ENCODE measurements at regions not wholly inside any gene's neighbourhood (a gene's known extent, or its start where the extent isn't known, plus 50 kb on each side); places are given as distances from the start of the nearest gene placed in this dataset.

DNA sequence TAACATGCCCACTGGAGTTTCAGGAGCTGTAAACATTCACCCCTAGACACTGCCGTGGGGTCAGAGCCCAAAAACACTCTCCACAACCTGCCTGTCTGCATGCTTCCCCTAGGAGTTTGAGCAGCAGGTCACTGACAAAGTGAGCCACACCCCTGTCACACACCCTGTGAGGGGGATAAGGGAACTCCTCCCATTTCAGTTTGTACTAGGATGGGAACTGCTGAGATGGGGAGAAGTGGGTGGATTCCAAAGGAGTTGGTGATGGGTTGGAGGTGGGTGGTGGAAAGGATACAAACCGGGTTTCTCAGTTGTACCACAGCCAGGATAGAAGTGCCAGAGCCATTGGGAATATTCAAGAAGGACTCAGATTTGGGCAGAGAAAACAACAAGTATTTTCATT is 140.2 kb downstream of the MIS18A start:
- DNase-seq = no peak
- intact Hi-C loops (cut with DNase I) = no loop called here
- no peak for ATAC-seq
- Histone ChIP-seq H3K36me3 (ENCODE audit: insufficient read depth in 1 of 2, low read depth in 1 of 2) (no peaks in the 10 kb centered on the region), H3K9me3 (peaks cover 4% of the 10 kb centered on the region), H3K4me1 (no peaks in the 10 kb centered on the region), H3K27me3 (ENCODE audit: insufficient read depth in 3 of 3, low read length in 2 of 3) (no peaks in the 10 kb centered on the region), H3K4me3 (no peak overlapping the region), H3K27ac (no peak overlapping the region)
- 62 to 66% (median 63%) methylated on average over 2 of the region's 2 CpGs for WGBS, 3 donors
- TF ChIP-seq, protein P1, sequence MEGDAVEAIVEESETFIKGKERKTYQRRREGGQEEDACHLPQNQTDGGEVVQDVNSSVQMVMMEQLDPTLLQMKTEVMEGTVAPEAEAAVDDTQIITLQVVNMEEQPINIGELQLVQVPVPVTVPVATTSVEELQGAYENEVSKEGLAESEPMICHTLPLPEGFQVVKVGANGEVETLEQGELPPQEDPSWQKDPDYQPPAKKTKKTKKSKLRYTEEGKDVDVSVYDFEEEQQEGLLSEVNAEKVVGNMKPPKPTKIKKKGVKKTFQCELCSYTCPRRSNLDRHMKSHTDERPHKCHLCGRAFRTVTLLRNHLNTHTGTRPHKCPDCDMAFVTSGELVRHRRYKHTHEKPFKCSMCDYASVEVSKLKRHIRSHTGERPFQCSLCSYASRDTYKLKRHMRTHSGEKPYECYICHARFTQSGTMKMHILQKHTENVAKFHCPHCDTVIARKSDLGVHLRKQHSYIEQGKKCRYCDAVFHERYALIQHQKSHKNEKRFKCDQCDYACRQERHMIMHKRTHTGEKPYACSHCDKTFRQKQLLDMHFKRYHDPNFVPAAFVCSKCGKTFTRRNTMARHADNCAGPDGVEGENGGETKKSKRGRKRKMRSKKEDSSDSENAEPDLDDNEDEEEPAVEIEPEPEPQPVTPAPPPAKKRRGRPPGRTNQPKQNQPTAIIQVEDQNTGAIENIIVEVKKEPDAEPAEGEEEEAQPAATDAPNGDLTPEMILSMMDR (IDR thresholded peaks at IDR 0.05) = no peak

DNA sequence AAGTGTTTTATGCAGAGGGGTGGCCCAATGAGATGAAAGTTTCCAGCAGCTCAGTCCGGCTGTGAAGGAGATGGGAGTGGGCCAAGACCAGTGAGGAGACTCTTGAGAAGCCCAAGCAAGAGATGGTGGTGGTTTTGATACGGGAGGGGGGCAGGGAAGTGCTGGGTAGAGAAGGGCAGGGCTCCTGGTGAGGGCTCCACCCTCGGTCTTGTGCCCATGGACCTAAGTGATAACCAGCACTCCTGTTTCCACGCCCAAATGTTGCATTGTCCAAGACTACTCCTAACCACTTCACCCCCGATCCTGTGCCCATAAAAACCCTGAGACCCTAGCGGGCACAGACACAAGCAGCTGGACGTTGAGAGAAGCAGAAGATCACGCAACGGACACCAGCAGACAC is 140.9 kb downstream of the MIS18A start:
- WGBS, 3 donors = 88 to 94% (median 89%) methylated on average over 9 of the region's 9 CpGs
- intact Hi-C loops (cut with DNase I) = no loop called here

DNA sequence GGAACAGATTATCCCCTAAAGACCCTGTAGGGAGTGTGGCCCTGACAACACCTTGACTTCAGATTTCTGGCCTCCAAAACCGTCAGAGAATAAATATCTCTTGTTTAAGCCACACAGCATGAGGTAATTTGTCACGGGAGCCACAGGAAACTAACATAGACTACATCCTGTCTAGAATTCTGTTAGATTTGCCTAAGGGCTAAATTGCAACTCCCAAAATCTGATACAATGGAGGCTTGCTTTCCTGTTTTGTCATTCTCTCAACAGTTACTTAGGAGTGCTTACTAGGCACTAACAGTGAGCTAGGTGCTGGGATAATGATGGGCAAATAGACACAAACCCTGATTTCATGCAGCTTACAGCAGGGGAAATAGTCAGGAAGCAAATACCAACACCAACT is 141.6 kb downstream of the MIS18A start:
- H3K36me3 ChIP-seq (ENCODE audit: insufficient read depth in 1 of 2, low read depth in 1 of 2) = no peaks in the 10 kb centered on the region
- H3K27ac ChIP-seq = no peak overlapping the region
- intact Hi-C loops (cut with DNase I) = no loop called here
- TF ChIP-seq, protein P1 (IDR thresholded peaks at IDR 0.05) = no peak
- ATAC-seq (no peak), DNase-seq (no peak)
- no peak overlapping the region for H3K4me3 ChIP-seq
- no peaks in the 10 kb centered on the region for H3K4me1 ChIP-seq
- 46 to 64% (median 55%) methylated on average over 2 of the region's 2 CpGs for WGBS, 3 donors
- peaks cover 4% of the 10 kb centered on the region for H3K9me3 ChIP-seq
- H3K27me3 ChIP-seq (ENCODE audit: insufficient read depth in 3 of 3, low read length in 2 of 3) = no peaks in the 10 kb centered on the region

More for the DNA sequence above, 140.9 kb downstream of the MIS18A start:
- Histone ChIP-seq H3K4me3 (no peak overlapping the region), H3K36me3 (ENCODE audit: insufficient read depth in 1 of 2, low read depth in 1 of 2) (no peaks in the 10 kb centered on the region), H3K9me3 (peaks cover 4% of the 10 kb centered on the region), H3K27ac (no peak overlapping the region), H3K27me3 (ENCODE audit: insufficient read depth in 3 of 3, low read length in 2 of 3) (no peaks in the 10 kb centered on the region), H3K4me1 (no peaks in the 10 kb centered on the region)
- DNase-seq (no peak), ATAC-seq (no peak)
- TF ChIP-seq, protein P1 (IDR thresholded peaks at IDR 0.05) = no peak

DNA sequence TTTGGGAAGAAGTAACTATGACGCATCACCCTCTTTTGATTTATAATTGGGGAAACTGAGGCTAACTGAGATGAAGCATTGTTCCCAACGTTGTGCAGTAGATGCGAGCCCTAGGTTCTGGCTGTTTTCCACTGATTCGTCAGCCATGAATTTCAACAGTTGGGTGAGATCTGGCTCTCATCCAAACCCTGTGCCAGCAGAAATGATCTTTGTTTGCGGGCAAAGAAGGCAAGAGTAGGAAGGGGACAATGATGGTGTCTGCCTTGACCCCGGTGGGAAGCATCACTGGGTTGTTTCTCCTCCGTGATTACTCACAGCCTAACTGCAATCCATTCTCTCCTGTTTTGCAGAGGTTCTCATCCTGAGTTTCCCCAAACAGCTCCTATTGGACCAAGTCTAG is 142.3 kb downstream of the MIS18A start:
- intact Hi-C loops (cut with DNase I) = no loop called here
- no peak for DNase-seq

More for the DNA sequence above, 142.3 kb downstream of the MIS18A start:
- TF ChIP-seq, protein P1 (IDR thresholded peaks at IDR 0.05) = no peak
- H3K27ac ChIP-seq = no peak overlapping the region
- H3K36me3 ChIP-seq (ENCODE audit: insufficient read depth in 1 of 2, low read depth in 1 of 2) = no peaks in the 10 kb centered on the region
- ATAC-seq = no peak
- H3K4me1 ChIP-seq = peaks cover 6% of the 10 kb centered on the region
- 52 to 60% (median 53%) methylated on average over 7 of the region's 7 CpGs for WGBS, 3 donors
- H3K27me3 ChIP-seq (ENCODE audit: insufficient read depth in 3 of 3, low read length in 2 of 3) = no peaks in the 10 kb centered on the region
- H3K4me3 ChIP-seq = no peak overlapping the region
- peaks cover 4% of the 10 kb centered on the region for H3K9me3 ChIP-seq
